ENCODE measurements at regions not wholly inside any gene's neighbourhood (a gene's known extent, or its start where the extent isn't known, plus 50 kb on each side); places are given as distances from the start of the nearest gene placed in this dataset.

- no peak for DNase-seq
- WGBS, 2 donors, result 65 to 66% methylated on average over 5 of the region's 5 CpGs
- intact Hi-C loops (cut with DNase I), result loop anchor here (5.0 to 10.0 kb wide), 5 partner anchors 125 to 262 kb away; no protein-coding TSS in a partner anchor
- Histone ChIP-seq H3K9me3 (no peaks in the 10 kb centered on the region), H3K4me3 (no peak overlapping the region), H3K36me3 (no peaks in the 10 kb centered on the region), H3K27me3 (no peaks in the 10 kb centered on the region), H3K27ac (no peak overlapping the region), H3K4me1 (peaks cover 0 to 6% (median 0%) of the 10 kb centered on the region in 3 donors)
- TF ChIP-seq CTCF (IDR thresholded peaks at IDR 0.05), result no peak
- ATAC-seq, result no peak
- no peak for FAIRE-seq
Observed at GRCh38 chr14:34099635-34100034, 148.8 kb upstream of the EGLN3 start.

GRCh38 chr14:34098985-34099349 lies 148.1 kb upstream of the EGLN3 start:
- no peak overlapping the region for H3K4me3 ChIP-seq
- no peaks in the 10 kb centered on the region for H3K27me3 ChIP-seq
- intact Hi-C loops (cut with DNase I), result loop anchor here (5.0 to 10.0 kb wide), 3 partner anchors 164 to 262 kb away; no protein-coding TSS in a partner anchor
- DNase-seq (no peak), FAIRE-seq (no peak), ATAC-seq (no peak)
- H3K4me1 ChIP-seq, result peaks cover 0 to 6% (median 0%) of the 10 kb centered on the region in 3 donors
- TF ChIP-seq CTCF (IDR thresholded peaks at IDR 0.05), result peak in 1 of 4 donors; percentile 1
- no peak overlapping the region for H3K27ac ChIP-seq
- H3K9me3 ChIP-seq, result no peaks in the 10 kb centered on the region
- no peaks in the 10 kb centered on the region for H3K36me3 ChIP-seq

- Histone ChIP-seq H3K27ac (no peak overlapping the region), H3K36me3 (no peaks in the 10 kb centered on the region), H3K4me3 (no peak overlapping the region), H3K9me3 (no peaks in the 10 kb centered on the region), H3K4me1 (peaks cover 0 to 6% (median 0%) of the 10 kb centered on the region in 3 donors), H3K27me3 (no peaks in the 10 kb centered on the region)
- FAIRE-seq (no peak), ATAC-seq (peak; percentile 38 to 85 (median 82)), DNase-seq (peak in 2 of 6 donors; percentile 6 to 53)
- peak in 3 of 4 donors; percentile 16 to 37 (median 36) for TF ChIP-seq CTCF (IDR thresholded peaks at IDR 0.05)
- intact Hi-C loops (cut with DNase I), result loop anchor here (5.0 to 10.0 kb wide), 3 partner anchors 164 to 261 kb away; no protein-coding TSS in a partner anchor
- 43 to 44% methylated on average over 8 of the region's 8 CpGs for WGBS, 2 donors
Observed at GRCh38 chr14:34098045-34098984, 147.4 kb upstream of the EGLN3 start.

- DNase-seq (no peak), FAIRE-seq (no peak), ATAC-seq (no peak)
- no peaks in the 10 kb centered on the region for H3K27me3 ChIP-seq
- peaks cover 0 to 6% (median 0%) of the 10 kb centered on the region in 3 donors for H3K4me1 ChIP-seq
- H3K4me3 ChIP-seq, result no peak overlapping the region
- 74 to 77% methylated on average over 9 of the region's 9 CpGs for WGBS, 2 donors
- intact Hi-C loops (cut with DNase I), result loop anchor here (5.0 to 10.0 kb wide), 3 partner anchors 163 to 260 kb away; no protein-coding TSS in a partner anchor
- no peak for TF ChIP-seq CTCF (IDR thresholded peaks at IDR 0.05)
- no peaks in the 10 kb centered on the region for H3K9me3 ChIP-seq
- no peak overlapping the region for H3K27ac ChIP-seq
- no peaks in the 10 kb centered on the region for H3K36me3 ChIP-seq
Observed at GRCh38 chr14:34097644-34098043, 146.8 kb upstream of the EGLN3 start.

GRCh38 chr14:34094384-34094783 lies 143.5 kb upstream of the EGLN3 start:
- no peak overlapping the region for H3K27ac ChIP-seq
- no peaks in the 10 kb centered on the region for H3K36me3 ChIP-seq
- no peaks in the 10 kb centered on the region for H3K9me3 ChIP-seq
- ATAC-seq, result no peak
- no peaks in the 10 kb centered on the region for H3K27me3 ChIP-seq
- DNase-seq, result no peak
- no peak overlapping the region for H3K4me3 ChIP-seq
- no peak for TF ChIP-seq CTCF (IDR thresholded peaks at IDR 0.05)
- no peak for FAIRE-seq
- intact Hi-C loops (cut with DNase I), result loop anchor here in 2 of 3 donors (10.0 kb wide), 2 partner anchors 160 to 250 kb away; no protein-coding TSS in a partner anchor
- H3K4me1 ChIP-seq, result peaks cover 0 to 6% (median 0%) of the 10 kb centered on the region in 3 donors

Data from pancreas (tissue), 10 donors.